GM23338 (cell line): ENCODE measurements at regions not wholly inside any gene's neighbourhood (a gene's known extent, or its start where the extent isn't known, plus 50 kb on each side); places are given as distances from the start of the nearest gene placed in this dataset.
"Not testable (repeated sequence)": the region's sequence is repeated elsewhere in the genome, so short reads cannot be mapped to it uniquely, and the experiment has no call there.

Source experiments
- ATAC-seq: fragments of 200-7000 bp; cut with Tn5 transposase; 3 replicates; pipeline ENCODE4 v1.9.1; 2020
- DNase-seq: peaks from one replicate; pipeline ENCODE4 v3.0.0-alpha.2; 2015; ENCODE audit warnings: low spot score
- H2AFZ ChIP-seq: fragments of 200-600 bp; sonication (generic); 2 replicates; pipeline ENCODE4 v1.8.0; 2016; ENCODE audit warnings: antibody characterized with exemption, mild to moderate bottlenecking, moderate library complexity
- H3F3A ChIP-seq: fragments of 200-600 bp; sonication (generic); replicated peaks from 2 replicates; pipeline ENCODE4 v1.8.0; 2017; ENCODE audit warnings: antibody characterized with exemption, mixed run types, low read depth
- H3K27ac ChIP-seq: fragments of 200-600 bp; sonication (generic); 2 replicates; pipeline ENCODE4 v1.6.1; 2016; ENCODE audit warnings: low read depth
- H3K27me3 ChIP-seq: fragments of 200-600 bp; sonication (generic); 2 replicates; pipeline ENCODE4 v1.8.0; 2016; ENCODE audit warnings: mild to moderate bottlenecking, mixed run types, moderate library complexity; ENCODE audit not compliant: insufficient read depth
- H3K36me3 ChIP-seq: fragments of 200-600 bp; sonication (generic); 2 replicates; pipeline ENCODE4 v1.8.0; 2016; ENCODE audit warnings: mild to moderate bottlenecking; ENCODE audit not compliant: insufficient read depth
- H3K4me1 ChIP-seq: fragments of 200-600 bp; sonication (generic); 2 replicates; pipeline ENCODE4 v1.8.0; 2016; ENCODE audit warnings: mild to moderate bottlenecking, moderate library complexity; ENCODE audit not compliant: insufficient read depth
- H3K4me2 ChIP-seq: fragments of 200-600 bp; sonication (generic); 2 replicates; pipeline ENCODE4 v1.7.1; 2017; ENCODE audit warnings: mixed run types
- H3K4me3 ChIP-seq: fragments of 200-600 bp; sonication (generic); 2 replicates; pipeline ENCODE4 v1.6.1; 2016; ENCODE audit warnings: mixed run types
- H3K79me2 ChIP-seq: fragments of 200-600 bp; sonication (generic); replicated peaks from 2 replicates; pipeline ENCODE4 v1.8.0; 2017; ENCODE audit warnings: mild to moderate bottlenecking; ENCODE audit not compliant: insufficient read depth
- H3K9me2 ChIP-seq: fragments of 200-600 bp; sonication (generic); 2 replicates; pipeline ENCODE4 v1.8.0; 2017; ENCODE audit not compliant: insufficient read depth
- H4K20me1 ChIP-seq: fragments of 200-600 bp; sonication (generic); replicated peaks from 2 replicates; pipeline ENCODE4 v1.8.0; 2017; ENCODE audit warnings: mild to moderate bottlenecking; ENCODE audit not compliant: insufficient read depth
- H3K27ac Mint-ChIP-seq: 2 replicates; pipeline ENCODE4 v1.8.0; 2020; ENCODE audit warnings: inconsistent platforms, mild to moderate bottlenecking, moderate library complexity, mixed read lengths
- H3K27me3 Mint-ChIP-seq: 3 replicates; pipeline ENCODE4 v1.8.0; 2022; ENCODE audit warnings: low read depth, mild to moderate bottlenecking, moderate library complexity, mixed read lengths, inconsistent platforms; ENCODE audit not compliant: insufficient read depth, poor library complexity
- H3K36me3 Mint-ChIP-seq: 3 replicates; pipeline ENCODE4 v1.8.0; 2021; ENCODE audit warnings: low read depth, mild to moderate bottlenecking, inconsistent platforms, moderate library complexity, mixed read lengths
- H3K4me1 Mint-ChIP-seq: 3 replicates; pipeline ENCODE4 v1.8.0; 2020; ENCODE audit warnings: mild to moderate bottlenecking, inconsistent platforms, mixed read lengths
- H3K4me3 Mint-ChIP-seq: 3 replicates; pipeline ENCODE4 v1.8.0; 2021; ENCODE audit warnings: moderate library complexity, mild to moderate bottlenecking, inconsistent platforms, mixed read lengths
- H3K9me3 Mint-ChIP-seq: 3 replicates; pipeline ENCODE4 v1.8.0; 2020; ENCODE audit warnings: moderate library complexity, mild to moderate bottlenecking, inconsistent platforms, mixed read lengths
- CREB1 ChIP-seq: fragments of 250-450 bp; sonication (Bioruptor Pico); IDR thresholded peaks from 2 replicates; pipeline ENCODE4 v1.5.0; 2020; ENCODE audit warnings: low read depth, mild to moderate bottlenecking, moderate library complexity
- EZH2 ChIP-seq: fragments of 200-600 bp; sonication (generic); IDR thresholded peaks from one replicate; pipeline ENCODE4 v1.8.0; 2017; ENCODE audit warnings: antibody characterized with exemption, mild to moderate bottlenecking, low read depth; ENCODE audit not compliant: unreplicated experiment
- EZH2phosphoT487 ChIP-seq: fragments of 200-600 bp; sonication (generic); IDR thresholded peaks from one replicate; pipeline ENCODE4 v1.8.1; 2018; ENCODE audit warnings: antibody characterized with exemption; ENCODE audit not compliant: unreplicated experiment
- JUNB ChIP-seq: IDR thresholded peaks from one replicate; pipeline ENCODE4 v1.6.1; 2016; ENCODE audit warnings: antibody characterized with exemption; ENCODE audit not compliant: unreplicated experiment
- NANOG ChIP-seq: IDR thresholded peaks from 2 replicates; pipeline ENCODE4 v1.6.1; 2016; ENCODE audit warnings: antibody characterized with exemption, borderline replicate concordance
- POLR2AphosphoS5 ChIP-seq: IDR thresholded peaks from 2 replicates; pipeline ENCODE4 v1.6.1; 2016; ENCODE audit warnings: antibody characterized with exemption, low read depth
- STAT1 ChIP-seq: IDR thresholded peaks from one replicate; pipeline ENCODE4 v1.6.1; 2016; ENCODE audit warnings: antibody characterized with exemption; ENCODE audit not compliant: unreplicated experiment
- ZNF114 ChIP-seq: fragments of 250-450 bp; sonication (Bioruptor Pico); IDR thresholded peaks from 2 replicates; pipeline ENCODE4 v1.5.0; 2020; ENCODE audit warnings: mild to moderate bottlenecking, moderate library complexity
- ZNF331 ChIP-seq: fragments of 250-450 bp; sonication (Bioruptor Pico); IDR thresholded peaks from 2 replicates; pipeline ENCODE4 v1.5.0; 2020; ENCODE audit warnings: low read depth, mild to moderate bottlenecking, moderate library complexity
- TF ChIP-seq, protein P1 (sequence below), 2 experiments: fragments of 200-600 bp in 1 of 2; sonication (generic) in 1 of 2; conservative IDR thresholded peaks; 2 replicates each; pipeline versions ENCODE4 v1.5.1 to v1.6.1; 2016 to 2017; ENCODE audit warnings: antibody characterized with exemption in 2 of 2, low read depth in 2 of 2, mild to moderate bottlenecking in 2 of 2, moderate library complexity in 1 of 2
- TF ChIP-seq, protein P2 (sequence below): IDR thresholded peaks from one replicate; pipeline ENCODE4 v1.6.1; 2018; ENCODE audit warnings: antibody characterized with exemption; ENCODE audit not compliant: unreplicated experiment
- TF ChIP-seq, protein P3 (sequence below): fragments of 250-450 bp; sonication (Bioruptor Pico); IDR thresholded peaks from 2 replicates; pipeline ENCODE4 v1.5.0; 2020; ENCODE audit warnings: mild to moderate bottlenecking, moderate library complexity

- H3K4me3 ChIP-seq, H3F3A ChIP-seq, H3K27ac Mint-ChIP-seq, H3K27ac ChIP-seq, H3K4me2 ChIP-seq, H3K27me3 Mint-ChIP-seq, H3K4me3 Mint-ChIP-seq, H3K4me1 ChIP-seq, H3K27me3 ChIP-seq, H2AFZ ChIP-seq, H4K20me1 ChIP-seq, DNase-seq, H3K9me2 ChIP-seq, H3K36me3 ChIP-seq, ATAC-seq, H3K9me3 Mint-ChIP-seq, H3K36me3 Mint-ChIP-seq, H3K79me2 ChIP-seq: not testable (repeated sequence)
- H3K4me1 Mint-ChIP-seq: peaks cover 25% of the 10 kb centered on the region
Observed at GRCh38 chr2:242071936-242072335, 202.4 kb downstream of the RTP5 start.

DNA sequence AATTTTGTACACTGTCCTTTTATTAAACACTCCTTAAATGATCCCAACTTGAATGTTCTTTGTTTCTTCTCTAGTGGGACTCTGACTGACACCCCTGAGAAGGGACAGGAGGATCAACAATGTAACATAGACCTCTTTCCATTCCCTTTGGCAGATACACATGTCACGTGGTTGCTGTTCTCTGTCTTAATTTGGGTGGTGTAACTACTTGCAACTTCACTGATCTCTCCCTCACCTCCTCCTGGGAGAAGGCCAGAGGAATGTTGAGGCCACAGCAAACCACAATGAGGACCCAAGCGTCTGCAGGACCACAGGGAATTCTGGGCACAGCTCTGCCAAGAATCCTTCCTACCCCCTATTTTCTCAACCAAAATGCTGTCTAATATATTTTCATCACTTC is 205.6 kb downstream of the RTP5 start:
- no peak overlapping the region for H2AFZ ChIP-seq
- no peaks in the 10 kb centered on the region for H3K36me3 ChIP-seq
- H3K4me1 ChIP-seq: no peaks in the 10 kb centered on the region
- H3K79me2 ChIP-seq: no peaks in the 10 kb centered on the region
- H3K27ac ChIP-seq: no peak overlapping the region
- no peaks in the 10 kb centered on the region for H3K36me3 Mint-ChIP-seq
- no peak overlapping the region for H3K4me3 ChIP-seq
- no peak for DNase-seq
- no peaks in the 10 kb centered on the region for H3K27me3 ChIP-seq
- no peak overlapping the region for H3K27ac Mint-ChIP-seq
- H3K27me3 Mint-ChIP-seq: peaks cover 11% of the 10 kb centered on the region
- H3K4me2 ChIP-seq: no peak overlapping the region
- ATAC-seq: no peak
- H3K4me1 Mint-ChIP-seq: peaks cover 18% of the 10 kb centered on the region
- no peak overlapping the region; the same call in 2 of the 3 replicates for H3K4me3 Mint-ChIP-seq
- no peaks in the 10 kb centered on the region for H4K20me1 ChIP-seq
- H3K9me2 ChIP-seq: no peaks in the 10 kb centered on the region
- no peaks in the 10 kb centered on the region for H3F3A ChIP-seq
- H3K9me3 Mint-ChIP-seq: no peaks in the 10 kb centered on the region
- TF ChIP-seq ZNF114 (CRISPR knock-in tag): no peak
- TF ChIP-seq, protein P1, sequence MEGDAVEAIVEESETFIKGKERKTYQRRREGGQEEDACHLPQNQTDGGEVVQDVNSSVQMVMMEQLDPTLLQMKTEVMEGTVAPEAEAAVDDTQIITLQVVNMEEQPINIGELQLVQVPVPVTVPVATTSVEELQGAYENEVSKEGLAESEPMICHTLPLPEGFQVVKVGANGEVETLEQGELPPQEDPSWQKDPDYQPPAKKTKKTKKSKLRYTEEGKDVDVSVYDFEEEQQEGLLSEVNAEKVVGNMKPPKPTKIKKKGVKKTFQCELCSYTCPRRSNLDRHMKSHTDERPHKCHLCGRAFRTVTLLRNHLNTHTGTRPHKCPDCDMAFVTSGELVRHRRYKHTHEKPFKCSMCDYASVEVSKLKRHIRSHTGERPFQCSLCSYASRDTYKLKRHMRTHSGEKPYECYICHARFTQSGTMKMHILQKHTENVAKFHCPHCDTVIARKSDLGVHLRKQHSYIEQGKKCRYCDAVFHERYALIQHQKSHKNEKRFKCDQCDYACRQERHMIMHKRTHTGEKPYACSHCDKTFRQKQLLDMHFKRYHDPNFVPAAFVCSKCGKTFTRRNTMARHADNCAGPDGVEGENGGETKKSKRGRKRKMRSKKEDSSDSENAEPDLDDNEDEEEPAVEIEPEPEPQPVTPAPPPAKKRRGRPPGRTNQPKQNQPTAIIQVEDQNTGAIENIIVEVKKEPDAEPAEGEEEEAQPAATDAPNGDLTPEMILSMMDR (conservative IDR thresholded peaks at IDR 0.05; ENCODE audit: low read depth in 2 of 2): no peak
- no peak for TF ChIP-seq EZH2
- TF ChIP-seq NANOG: no peak
- TF ChIP-seq STAT1: no peak
- TF ChIP-seq, protein P2, sequence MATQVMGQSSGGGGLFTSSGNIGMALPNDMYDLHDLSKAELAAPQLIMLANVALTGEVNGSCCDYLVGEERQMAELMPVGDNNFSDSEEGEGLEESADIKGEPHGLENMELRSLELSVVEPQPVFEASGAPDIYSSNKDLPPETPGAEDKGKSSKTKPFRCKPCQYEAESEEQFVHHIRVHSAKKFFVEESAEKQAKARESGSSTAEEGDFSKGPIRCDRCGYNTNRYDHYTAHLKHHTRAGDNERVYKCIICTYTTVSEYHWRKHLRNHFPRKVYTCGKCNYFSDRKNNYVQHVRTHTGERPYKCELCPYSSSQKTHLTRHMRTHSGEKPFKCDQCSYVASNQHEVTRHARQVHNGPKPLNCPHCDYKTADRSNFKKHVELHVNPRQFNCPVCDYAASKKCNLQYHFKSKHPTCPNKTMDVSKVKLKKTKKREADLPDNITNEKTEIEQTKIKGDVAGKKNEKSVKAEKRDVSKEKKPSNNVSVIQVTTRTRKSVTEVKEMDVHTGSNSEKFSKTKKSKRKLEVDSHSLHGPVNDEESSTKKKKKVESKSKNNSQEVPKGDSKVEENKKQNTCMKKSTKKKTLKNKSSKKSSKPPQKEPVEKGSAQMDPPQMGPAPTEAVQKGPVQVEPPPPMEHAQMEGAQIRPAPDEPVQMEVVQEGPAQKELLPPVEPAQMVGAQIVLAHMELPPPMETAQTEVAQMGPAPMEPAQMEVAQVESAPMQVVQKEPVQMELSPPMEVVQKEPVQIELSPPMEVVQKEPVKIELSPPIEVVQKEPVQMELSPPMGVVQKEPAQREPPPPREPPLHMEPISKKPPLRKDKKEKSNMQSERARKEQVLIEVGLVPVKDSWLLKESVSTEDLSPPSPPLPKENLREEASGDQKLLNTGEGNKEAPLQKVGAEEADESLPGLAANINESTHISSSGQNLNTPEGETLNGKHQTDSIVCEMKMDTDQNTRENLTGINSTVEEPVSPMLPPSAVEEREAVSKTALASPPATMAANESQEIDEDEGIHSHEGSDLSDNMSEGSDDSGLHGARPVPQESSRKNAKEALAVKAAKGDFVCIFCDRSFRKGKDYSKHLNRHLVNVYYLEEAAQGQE: no peak
- TF ChIP-seq POLR2AphosphoS5: no peak
- TF ChIP-seq ZNF331: no peak
- no peak for TF ChIP-seq JUNB
- TF ChIP-seq CREB1: no peak
- TF ChIP-seq EZH2phosphoT487: no peak
- TF ChIP-seq, protein P3, sequence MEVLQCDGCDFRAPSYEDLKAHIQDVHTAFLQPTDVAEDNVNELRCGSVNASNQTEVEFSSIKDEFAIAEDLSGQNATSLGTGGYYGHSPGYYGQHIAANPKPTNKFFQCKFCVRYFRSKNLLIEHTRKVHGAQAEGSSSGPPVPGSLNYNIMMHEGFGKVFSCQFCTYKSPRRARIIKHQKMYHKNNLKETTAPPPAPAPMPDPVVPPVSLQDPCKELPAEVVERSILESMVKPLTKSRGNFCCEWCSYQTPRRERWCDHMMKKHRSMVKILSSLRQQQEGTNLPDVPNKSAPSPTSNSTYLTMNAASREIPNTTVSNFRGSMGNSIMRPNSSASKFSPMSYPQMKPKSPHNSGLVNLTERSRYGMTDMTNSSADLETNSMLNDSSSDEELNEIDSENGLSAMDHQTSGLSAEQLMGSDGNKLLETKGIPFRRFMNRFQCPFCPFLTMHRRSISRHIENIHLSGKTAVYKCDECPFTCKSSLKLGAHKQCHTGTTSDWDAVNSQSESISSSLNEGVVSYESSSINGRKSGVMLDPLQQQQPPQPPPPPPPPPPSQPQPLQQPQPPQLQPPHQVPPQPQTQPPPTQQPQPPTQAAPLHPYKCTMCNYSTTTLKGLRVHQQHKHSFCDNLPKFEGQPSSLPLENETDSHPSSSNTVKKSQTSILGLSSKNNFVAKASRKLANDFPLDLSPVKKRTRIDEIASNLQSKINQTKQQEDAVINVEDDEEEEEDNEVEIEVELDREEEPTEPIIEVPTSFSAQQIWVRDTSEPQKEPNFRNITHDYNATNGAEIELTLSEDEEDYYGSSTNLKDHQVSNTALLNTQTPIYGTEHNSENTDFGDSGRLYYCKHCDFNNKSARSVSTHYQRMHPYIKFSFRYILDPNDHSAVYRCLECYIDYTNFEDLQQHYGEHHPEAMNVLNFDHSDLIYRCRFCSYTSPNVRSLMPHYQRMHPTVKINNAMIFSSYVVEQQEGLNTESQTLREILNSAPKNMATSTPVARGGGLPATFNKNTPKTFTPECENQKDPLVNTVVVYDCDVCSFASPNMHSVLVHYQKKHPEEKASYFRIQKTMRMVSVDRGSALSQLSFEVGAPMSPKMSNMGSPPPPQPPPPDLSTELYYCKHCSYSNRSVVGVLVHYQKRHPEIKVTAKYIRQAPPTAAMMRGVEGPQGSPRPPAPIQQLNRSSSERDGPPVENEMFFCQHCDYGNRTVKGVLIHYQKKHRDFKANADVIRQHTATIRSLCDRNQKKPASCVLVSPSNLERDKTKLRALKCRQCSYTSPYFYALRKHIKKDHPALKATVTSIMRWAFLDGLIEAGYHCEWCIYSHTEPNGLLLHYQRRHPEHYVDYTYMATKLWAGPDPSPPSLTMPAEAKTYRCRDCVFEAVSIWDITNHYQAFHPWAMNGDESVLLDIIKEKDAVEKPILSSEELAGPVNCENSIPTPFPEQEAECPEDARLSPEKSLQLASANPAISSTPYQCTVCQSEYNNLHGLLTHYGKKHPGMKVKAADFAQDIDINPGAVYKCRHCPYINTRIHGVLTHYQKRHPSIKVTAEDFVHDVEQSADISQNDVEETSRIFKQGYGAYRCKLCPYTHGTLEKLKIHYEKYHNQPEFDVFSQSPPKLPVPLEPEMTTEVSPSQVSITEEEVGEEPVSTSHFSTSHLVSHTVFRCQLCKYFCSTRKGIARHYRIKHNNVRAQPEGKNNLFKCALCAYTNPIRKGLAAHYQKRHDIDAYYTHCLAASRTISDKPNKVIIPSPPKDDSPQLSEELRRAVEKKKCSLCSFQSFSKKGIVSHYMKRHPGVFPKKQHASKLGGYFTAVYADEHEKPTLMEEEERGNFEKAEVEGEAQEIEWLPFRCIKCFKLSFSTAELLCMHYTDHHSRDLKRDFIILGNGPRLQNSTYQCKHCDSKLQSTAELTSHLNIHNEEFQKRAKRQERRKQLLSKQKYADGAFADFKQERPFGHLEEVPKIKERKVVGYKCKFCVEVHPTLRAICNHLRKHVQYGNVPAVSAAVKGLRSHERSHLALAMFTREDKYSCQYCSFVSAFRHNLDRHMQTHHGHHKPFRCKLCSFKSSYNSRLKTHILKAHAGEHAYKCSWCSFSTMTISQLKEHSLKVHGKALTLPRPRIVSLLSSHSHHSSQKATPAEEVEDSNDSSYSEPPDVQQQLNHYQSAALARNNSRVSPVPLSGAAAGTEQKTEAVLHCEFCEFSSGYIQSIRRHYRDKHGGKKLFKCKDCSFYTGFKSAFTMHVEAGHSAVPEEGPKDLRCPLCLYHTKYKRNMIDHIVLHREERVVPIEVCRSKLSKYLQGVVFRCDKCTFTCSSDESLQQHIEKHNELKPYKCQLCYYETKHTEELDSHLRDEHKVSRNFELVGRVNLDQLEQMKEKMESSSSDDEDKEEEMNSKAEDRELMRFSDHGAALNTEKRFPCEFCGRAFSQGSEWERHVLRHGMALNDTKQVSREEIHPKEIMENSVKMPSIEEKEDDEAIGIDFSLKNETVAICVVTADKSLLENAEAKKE: no peak
